ACHN (cell line): ENCODE measurements at regions not wholly inside any gene's neighbourhood (a gene's known extent, or its start where the extent isn't known, plus 50 kb on each side); places are given as distances from the start of the nearest gene placed in this dataset.

ENCODE experiments used
- DNase-seq: peaks from one replicate; pipeline ENCODE4 v3.0.0-alpha.2; 2015
- in situ Hi-C: cut with HindIII; loops from 2 replicates; pipeline ENCODE4 v1.10.0; 2017; ENCODE audit warnings: low sequenced_read_pairs, low pct_ligation_motif_present, low pct_unique_long_range_greater_than_20kb

GRCh38 chr6:169994739-169995138 lies 243.3 kb downstream of the ERMARD start:
- no peak for DNase-seq
- in situ Hi-C loops: no loop called here

- DNase-seq: no peak
- in situ Hi-C loops: no loop called here
Measured at GRCh38 chr6:169993861-169994481, 242.5 kb downstream of the ERMARD start.

GRCh38 chr6:169991913-169992312 lies 240.5 kb downstream of the ERMARD start:
- DNase-seq: no peak
- in situ Hi-C loops: no loop called here

- in situ Hi-C loops: no loop called here
- no peak for DNase-seq
Measured at GRCh38 chr6:169991031-169991390, 239.6 kb downstream of the ERMARD start.

- no peak for DNase-seq
- in situ Hi-C loops: no loop called here
Measured at GRCh38 chr6:169990095-169991030, 238.9 kb downstream of the ERMARD start.

- DNase-seq: no peak
- in situ Hi-C loops: no loop called here
Measured at GRCh38 chr6:169989594-169989993, 238.2 kb downstream of the ERMARD start.

- in situ Hi-C loops: no loop called here
- DNase-seq: no peak
Measured at GRCh38 chr6:169988769-169989550, 237.5 kb downstream of the ERMARD start.

- DNase-seq: no peak
- in situ Hi-C loops: no loop called here
Measured at GRCh38 chr6:169986848-169987498, 235.6 kb downstream of the ERMARD start.

GRCh38 chr6:169986171-169986847 lies 234.9 kb downstream of the ERMARD start:
- DNase-seq: no peak
- in situ Hi-C loops: no loop called here

- in situ Hi-C loops: no loop called here
- no peak for DNase-seq
Measured at GRCh38 chr6:169985121-169986015, 233.9 kb downstream of the ERMARD start.

GRCh38 chr6:169984181-169985120 lies 233.0 kb downstream of the ERMARD start:
- DNase-seq: no peak

GRCh38 chr6:169983651-169984050 lies 232.2 kb downstream of the ERMARD start:
- in situ Hi-C loops: no loop called here
- no peak for DNase-seq

More at GRCh38 chr6:169984181-169985120, 233.0 kb downstream of the ERMARD start:
- in situ Hi-C loops: no loop called here

- DNase-seq: no peak
- in situ Hi-C loops: no loop called here
Measured at GRCh38 chr6:169982461-169983386, 231.3 kb downstream of the ERMARD start.

GRCh38 chr6:169981969-169982368 lies 230.5 kb downstream of the ERMARD start:
- DNase-seq: no peak
- in situ Hi-C loops: no loop called here

GRCh38 chr6:169981568-169981967 lies 230.1 kb downstream of the ERMARD start:
- DNase-seq: no peak
- in situ Hi-C loops: no loop called here
